Activated naive CD8-positive, alpha-beta T cell treated with anti-CD3 and anti-CD28 coated beads for 36 hours (primary cell): ENCODE measurements at regions not wholly inside any gene's neighbourhood (a gene's known extent, or its start where the extent isn't known, plus 50 kb on each side); places are given as distances from the start of the nearest gene placed in this dataset.
"Not testable (repeated sequence)": the region's sequence is repeated elsewhere in the genome, so short reads cannot be mapped to it uniquely, and the experiment has no call there.

Experiments used
- DNase-seq: peaks from one replicate; pipeline ENCODE4 v3.0.0; 2021
- H3K27ac Mint-ChIP-seq: one replicate; pipeline ENCODE4 v1.8.0; 2022; ENCODE audit warnings: mild to moderate bottlenecking, moderate library complexity, mixed read lengths
- H3K27me3 Mint-ChIP-seq: one replicate; pipeline ENCODE4 v1.8.0; 2022; ENCODE audit warnings: mild to moderate bottlenecking, mixed read lengths
- H3K36me3 Mint-ChIP-seq: one replicate; pipeline ENCODE4 v1.8.0; 2021; ENCODE audit warnings: mild to moderate bottlenecking, mixed read lengths
- H3K4me1 Mint-ChIP-seq: one replicate; pipeline ENCODE4 v1.8.0; 2021; ENCODE audit warnings: mixed read lengths
- H3K4me3 Mint-ChIP-seq: one replicate; pipeline ENCODE4 v1.8.0; 2022; ENCODE audit warnings: mild to moderate bottlenecking, moderate library complexity, mixed read lengths
- H3K9me3 Mint-ChIP-seq: one replicate; pipeline ENCODE4 v1.8.0; 2022; ENCODE audit warnings: mixed read lengths

GRCh38 chr7:1352656-1353271 is 106.5 kb downstream of the MICALL2 start:
- Mint-ChIP-seq H3K27ac (no peak overlapping the region), H3K27me3 (peaks cover 11% of the 10 kb centered on the region), H3K9me3 (no peaks in the 10 kb centered on the region), H3K36me3 (no peaks in the 10 kb centered on the region), H3K4me3 (no peak overlapping the region), H3K4me1 (no peaks in the 10 kb centered on the region)
- DNase-seq: no peak

- no peak for DNase-seq
- no peak overlapping the region for H3K27ac Mint-ChIP-seq
- no peak overlapping the region for H3K4me3 Mint-ChIP-seq
- no peaks in the 10 kb centered on the region for H3K36me3 Mint-ChIP-seq
- H3K27me3 Mint-ChIP-seq: peaks cover 5% of the 10 kb centered on the region
- H3K9me3 Mint-ChIP-seq: no peaks in the 10 kb centered on the region
- no peaks in the 10 kb centered on the region for H3K4me1 Mint-ChIP-seq
Observed at GRCh38 chr7:1354661-1355567, 104.4 kb downstream of the MICALL2 start.

GRCh38 chr7:1355568-1356340 is 103.5 kb downstream of the MICALL2 start:
- H3K36me3 Mint-ChIP-seq: no peaks in the 10 kb centered on the region
- no peak for DNase-seq
- H3K27me3 Mint-ChIP-seq: peaks cover 4% of the 10 kb centered on the region
- H3K9me3 Mint-ChIP-seq: no peaks in the 10 kb centered on the region
- no peak overlapping the region for H3K4me3 Mint-ChIP-seq
- H3K27ac Mint-ChIP-seq: no peak overlapping the region
- H3K4me1 Mint-ChIP-seq: no peaks in the 10 kb centered on the region

GRCh38 chr7:1356853-1357252 is 102.4 kb downstream of the MICALL2 start:
- DNase-seq, H3K36me3 Mint-ChIP-seq, H3K27me3 Mint-ChIP-seq, H3K27ac Mint-ChIP-seq, H3K9me3 Mint-ChIP-seq, H3K4me3 Mint-ChIP-seq, H3K4me1 Mint-ChIP-seq: not testable (repeated sequence)

GRCh38 chr7:1357260-1357600 is 102.0 kb downstream of the MICALL2 start:
- H3K4me3 Mint-ChIP-seq, H3K36me3 Mint-ChIP-seq, H3K9me3 Mint-ChIP-seq, H3K27ac Mint-ChIP-seq, DNase-seq, H3K4me1 Mint-ChIP-seq, H3K27me3 Mint-ChIP-seq: not testable (repeated sequence)

- Mint-ChIP-seq H3K27me3 (peaks cover 4% of the 10 kb centered on the region), H3K4me3 (no peak overlapping the region), H3K27ac (no peak overlapping the region), H3K9me3 (no peaks in the 10 kb centered on the region), H3K36me3 (no peaks in the 10 kb centered on the region), H3K4me1 (no peaks in the 10 kb centered on the region)
- DNase-seq: no peak
Observed at GRCh38 chr7:1357601-1358271, 101.5 kb downstream of the MICALL2 start.

GRCh38 chr7:1358376-1359050 is 100.8 kb downstream of the MICALL2 start:
- no peak for DNase-seq
- peaks cover 4% of the 10 kb centered on the region for H3K27me3 Mint-ChIP-seq
- H3K4me1 Mint-ChIP-seq: no peaks in the 10 kb centered on the region
- H3K9me3 Mint-ChIP-seq: no peaks in the 10 kb centered on the region
- no peak overlapping the region for H3K27ac Mint-ChIP-seq
- H3K36me3 Mint-ChIP-seq: no peaks in the 10 kb centered on the region
- no peak overlapping the region for H3K4me3 Mint-ChIP-seq

- no peak overlapping the region for H3K27ac Mint-ChIP-seq
- H3K9me3 Mint-ChIP-seq: no peaks in the 10 kb centered on the region
- peaks cover 4% of the 10 kb centered on the region for H3K27me3 Mint-ChIP-seq
- no peak for DNase-seq
- H3K4me3 Mint-ChIP-seq: no peak overlapping the region
- H3K4me1 Mint-ChIP-seq: no peaks in the 10 kb centered on the region
- no peaks in the 10 kb centered on the region for H3K36me3 Mint-ChIP-seq
Observed at GRCh38 chr7:1359051-1359400, 100.2 kb downstream of the MICALL2 start.

- H3K4me1 Mint-ChIP-seq: no peaks in the 10 kb centered on the region
- no peak overlapping the region for H3K27ac Mint-ChIP-seq
- H3K9me3 Mint-ChIP-seq: no peaks in the 10 kb centered on the region
- peaks cover 4% of the 10 kb centered on the region for H3K27me3 Mint-ChIP-seq
- no peak for DNase-seq
- H3K4me3 Mint-ChIP-seq: no peak overlapping the region
- H3K36me3 Mint-ChIP-seq: no peaks in the 10 kb centered on the region
Observed at GRCh38 chr7:1359681-1360485, 99.4 kb downstream of the MICALL2 start.

GRCh38 chr7:1360521-1360971 is 98.7 kb downstream of the MICALL2 start:
- DNase-seq: no peak
- H3K9me3 Mint-ChIP-seq: peaks cover under 1% of the 10 kb centered on the region
- H3K36me3 Mint-ChIP-seq: no peaks in the 10 kb centered on the region
- H3K27ac Mint-ChIP-seq: no peak overlapping the region
- H3K4me3 Mint-ChIP-seq: no peak overlapping the region
- H3K4me1 Mint-ChIP-seq: no peaks in the 10 kb centered on the region
- peaks cover 5% of the 10 kb centered on the region for H3K27me3 Mint-ChIP-seq

- no peak overlapping the region for H3K27ac Mint-ChIP-seq
- H3K4me1 Mint-ChIP-seq: no peaks in the 10 kb centered on the region
- no peak for DNase-seq
- no peaks in the 10 kb centered on the region for H3K36me3 Mint-ChIP-seq
- peaks cover 5% of the 10 kb centered on the region for H3K9me3 Mint-ChIP-seq
- H3K4me3 Mint-ChIP-seq: no peak overlapping the region
- peaks cover 7% of the 10 kb centered on the region for H3K27me3 Mint-ChIP-seq
Observed at GRCh38 chr7:1361016-1361755, 98.1 kb downstream of the MICALL2 start.

- H3K4me3 Mint-ChIP-seq: no peak overlapping the region
- H3K27me3 Mint-ChIP-seq: peaks cover 12% of the 10 kb centered on the region
- no peak overlapping the region for H3K27ac Mint-ChIP-seq
- no peak for DNase-seq
- no peaks in the 10 kb centered on the region for H3K4me1 Mint-ChIP-seq
- no peaks in the 10 kb centered on the region for H3K36me3 Mint-ChIP-seq
- H3K9me3 Mint-ChIP-seq: peaks cover 5% of the 10 kb centered on the region
Observed at GRCh38 chr7:1361756-1362125, 97.5 kb downstream of the MICALL2 start.

GRCh38 chr7:1362301-1362700 is 97.0 kb downstream of the MICALL2 start:
- no peak for DNase-seq
- H3K36me3 Mint-ChIP-seq: no peaks in the 10 kb centered on the region
- no peak overlapping the region for H3K27ac Mint-ChIP-seq
- H3K4me1 Mint-ChIP-seq: no peaks in the 10 kb centered on the region
- no peak overlapping the region for H3K4me3 Mint-ChIP-seq
- peaks cover 5% of the 10 kb centered on the region for H3K9me3 Mint-ChIP-seq
- peaks cover 16% of the 10 kb centered on the region for H3K27me3 Mint-ChIP-seq
